ENCODE measurements at regions not wholly inside any gene's neighbourhood (a gene's known extent, or its start where the extent isn't known, plus 50 kb on each side); places are given as distances from the start of the nearest gene placed in this dataset.

- TF ChIP-seq CTCF (IDR thresholded peaks at IDR 0.05; ENCODE audit: insufficient read depth, low read length, poor library complexity, severe bottlenecking), result no peak
- no peak for TF ChIP-seq EZH2phosphoT487 (conservative IDR thresholded peaks at IDR 0.05; ENCODE audit: low read length)
These were observed 866.3 kb upstream of the GBE1 start for GRCh38 chr3:82627733-82628132.

All from SU-DHL-6 (cell line).